ENCODE measurements at regions not wholly inside any gene's neighbourhood (a gene's known extent, or its start where the extent isn't known, plus 50 kb on each side); places are given as distances from the start of the nearest gene placed in this dataset.

GRCh38 chr14:97021571-97022168, 224.5 kb downstream of the VRK1 start:
- H3K27ac ChIP-seq (ENCODE audit: extremely low read depth, low read depth, low read length), result no peak overlapping the region
- POLR2A ChIA-PET, result no interaction called here
- H3K4me1 ChIP-seq (ENCODE audit: control insufficient read depth, insufficient read depth, low read length), result no peaks in the 10 kb centered on the region
- H3K4me3 ChIP-seq (ENCODE audit: low read depth, low read length), result no peak overlapping the region
- H3K36me3 ChIP-seq (ENCODE audit: control insufficient read depth in 2 of 2, insufficient read depth in 1 of 2, low read length in 2 of 2), result no peaks in the 10 kb centered on the region
- no peaks in the 10 kb centered on the region for H3K9me3 ChIP-seq (ENCODE audit: control insufficient read depth, insufficient read depth, low read depth, low read length)
- CTCF ChIA-PET, result no interaction called here
- TF ChIP-seq ZBTB17 (tag by site-specific recombination; IDR thresholded peaks at IDR 0.05), result 0 out of 2 replicates have a peak, but pooled peaks have one; percentile 39
- TF ChIP-seq ZNF24 (tag by site-specific recombination; IDR thresholded peaks at IDR 0.05), result no peak

- TF ChIP-seq ZNF518A (tag by site-specific recombination; conservative IDR thresholded peaks at IDR 0.05; ENCODE audit: low read depth) (no peak), ZNF398 (tag by site-specific recombination; IDR thresholded peaks at IDR 0.05) (no peak), ZNF10 (tag by site-specific recombination; IDR thresholded peaks at IDR 0.05) (no peak), MYNN (tag by site-specific recombination; IDR thresholded peaks at IDR 0.05; ENCODE audit: borderline replicate concordance) (no peak), GFI1B (tag by site-specific recombination; IDR thresholded peaks at IDR 0.05) (no peak), CTCF (tag by site-specific recombination; IDR thresholded peaks at IDR 0.05) (no peak), ZFHX2 (tag by site-specific recombination; conservative IDR thresholded peaks at IDR 0.05) (no peak), ZNF335 (tag by site-specific recombination; conservative IDR thresholded peaks at IDR 0.05) (no peak), ZNF433 (tag by site-specific recombination; IDR thresholded peaks at IDR 0.05; ENCODE audit: low read depth) (no peak), OSR2 (tag by site-specific recombination; IDR thresholded peaks at IDR 0.05) (no peak), ZSCAN18 (tag by site-specific recombination; IDR thresholded peaks at IDR 0.05) (no peak), YY2 (tag by site-specific recombination; IDR thresholded peaks at IDR 0.05) (no peak), ZSCAN23 (tag by site-specific recombination; IDR thresholded peaks at IDR 0.05) (no peak), YY1 (tag by site-specific recombination; IDR thresholded peaks at IDR 0.05) (no peak), ZNF202 (tag by site-specific recombination; IDR thresholded peaks at IDR 0.05; ENCODE audit: borderline replicate concordance) (no peak), ZBTB1 (tag by site-specific recombination; IDR thresholded peaks at IDR 0.05) (no peak), KLF8 (tag by site-specific recombination; IDR thresholded peaks at IDR 0.05) (no peak), SP2 (tag by site-specific recombination; IDR thresholded peaks at IDR 0.05) (no peak), ZNF596 (tag by site-specific recombination; IDR thresholded peaks at IDR 0.05) (no peak)
- CTCF ChIA-PET, result no interaction called here
- Histone ChIP-seq H3K36me3 (ENCODE audit: control insufficient read depth in 2 of 2, insufficient read depth in 1 of 2, low read length in 2 of 2) (no peaks in the 10 kb centered on the region), H3K4me3 (ENCODE audit: low read depth, low read length) (no peak overlapping the region), H3K9me3 (ENCODE audit: control insufficient read depth, insufficient read depth, low read depth, low read length) (no peaks in the 10 kb centered on the region), H3K27ac (ENCODE audit: extremely low read depth, low read depth, low read length) (no peak overlapping the region), H3K4me1 (ENCODE audit: control insufficient read depth, insufficient read depth, low read length) (no peaks in the 10 kb centered on the region)
- POLR2A ChIA-PET, result no interaction called here
These were observed 225.6 kb downstream of the VRK1 start for GRCh38 chr14:97022741-97023140.
